ENCODE measurements at regions not wholly inside any gene's neighbourhood (a gene's known extent, or its start where the extent isn't known, plus 50 kb on each side); places are given as distances from the start of the nearest gene placed in this dataset.

DNA sequence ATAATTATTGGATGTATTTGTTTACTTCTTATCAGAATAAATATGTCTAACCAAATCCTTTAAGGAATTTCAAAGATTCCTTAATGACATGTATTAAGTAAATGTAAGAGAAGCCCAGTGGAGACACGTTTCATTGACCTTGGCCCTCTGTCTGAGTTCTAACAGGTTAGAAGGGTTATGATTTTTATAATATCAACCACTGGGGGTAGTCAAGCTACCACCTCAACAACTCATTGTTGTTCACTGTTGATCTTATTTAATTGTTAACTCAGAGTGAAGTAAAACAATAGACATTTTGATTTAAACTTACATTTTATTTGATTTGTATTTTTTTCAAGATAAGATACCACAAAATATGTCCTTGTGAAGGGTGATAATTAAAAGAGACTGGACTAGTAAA, 499.2 kb upstream of the COX7C start:
- Histone ChIP-seq H3K4me3 (replicated peaks in 1 of 3; ENCODE audit: insufficient read depth in 1 of 3, low read depth in 2 of 3, low read length in 3 of 3) (no peak overlapping the region), H4K20me1 (ENCODE audit: insufficient read depth, low read length) (no peaks in the 10 kb centered on the region), H3K9ac (ENCODE audit: insufficient read depth, low read depth, low read length) (no peak overlapping the region), H3K9me3 (ENCODE audit: low read length) (no peaks in the 10 kb centered on the region), H3K27me3 (ENCODE audit: control insufficient read depth in 1 of 2, insufficient read depth in 2 of 2, low read length in 2 of 2) (no peaks in the 10 kb centered on the region), H3K4me1 (ENCODE audit: insufficient read depth, low read length) (no peaks in the 10 kb centered on the region), H3K36me3 (replicated peaks in 1 of 2; ENCODE audit: control insufficient read depth in 1 of 2, insufficient read depth in 2 of 2, low read length in 2 of 2) (no peaks in the 10 kb centered on the region), H3K27ac (ENCODE audit: extremely low read length, insufficient read depth, low read length) (no peak overlapping the region), H3K79me2 (ENCODE audit: insufficient read depth, low read length) (no peaks in the 10 kb centered on the region), H3K4me2 (ENCODE audit: low read depth, low read length) (no peak overlapping the region), H2AFZ (ENCODE audit: low read length) (no peak overlapping the region)
- TF ChIP-seq, protein P1, sequence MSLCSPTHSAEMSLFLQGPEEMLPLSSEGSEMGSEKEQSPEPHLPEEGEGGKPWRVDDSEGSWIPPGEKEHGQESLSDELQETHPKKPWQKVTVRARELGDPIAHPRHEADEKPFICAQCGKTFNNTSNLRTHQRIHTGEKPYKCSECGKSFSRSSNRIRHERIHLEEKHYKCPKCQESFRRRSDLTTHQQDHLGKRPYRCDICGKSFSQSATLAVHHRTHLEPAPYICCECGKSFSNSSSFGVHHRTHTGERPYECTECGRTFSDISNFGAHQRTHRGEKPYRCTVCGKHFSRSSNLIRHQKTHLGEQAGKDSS (CRISPR knock-in tag; IDR thresholded peaks at IDR 0.05; ENCODE audit: borderline replicate concordance, low read depth), result no peak
- TF ChIP-seq MIER2 (CRISPR knock-in tag; IDR thresholded peaks at IDR 0.05) (no peak), NR1H2 (CRISPR knock-in tag; IDR thresholded peaks at IDR 0.05; ENCODE audit: borderline replicate concordance, low read depth) (no peak), HNRNPK (IDR thresholded peaks at IDR 0.05; ENCODE audit: low read depth, low read length, poor library complexity, severe bottlenecking) (no peak), ZNF205 (CRISPR knock-in tag; IDR thresholded peaks at IDR 0.05) (no peak), ZNF768 (CRISPR knock-in tag; IDR thresholded peaks at IDR 0.05) (no peak), ZNF138 (CRISPR knock-in tag; IDR thresholded peaks at IDR 0.05; ENCODE audit: low read depth) (no peak), BCL6 (CRISPR knock-in tag; IDR thresholded peaks at IDR 0.05) (no peak), THYN1 (CRISPR knock-in tag; IDR thresholded peaks at IDR 0.05; ENCODE audit: borderline replicate concordance, low read depth) (no peak), ZFP1 (CRISPR knock-in tag; IDR thresholded peaks at IDR 0.05) (no peak), SIX1 (CRISPR knock-in tag; IDR thresholded peaks at IDR 0.05; ENCODE audit: borderline replicate concordance) (no peak), SRSF4 (IDR thresholded peaks at IDR 0.05; ENCODE audit: low read depth, low read length, poor library complexity, severe bottlenecking) (no peak), ZNF558 (CRISPR knock-in tag; IDR thresholded peaks at IDR 0.05; ENCODE audit: borderline replicate concordance) (no peak), RXRB (CRISPR knock-in tag; IDR thresholded peaks at IDR 0.05; ENCODE audit: borderline replicate concordance) (no peak), ZNF607 (CRISPR knock-in tag; IDR thresholded peaks at IDR 0.05; ENCODE audit: borderline replicate concordance) (no peak), SKI (IDR thresholded peaks at IDR 0.05; ENCODE audit: partially characterized antibody) (no peak)
- TF ChIP-seq, protein P2, sequence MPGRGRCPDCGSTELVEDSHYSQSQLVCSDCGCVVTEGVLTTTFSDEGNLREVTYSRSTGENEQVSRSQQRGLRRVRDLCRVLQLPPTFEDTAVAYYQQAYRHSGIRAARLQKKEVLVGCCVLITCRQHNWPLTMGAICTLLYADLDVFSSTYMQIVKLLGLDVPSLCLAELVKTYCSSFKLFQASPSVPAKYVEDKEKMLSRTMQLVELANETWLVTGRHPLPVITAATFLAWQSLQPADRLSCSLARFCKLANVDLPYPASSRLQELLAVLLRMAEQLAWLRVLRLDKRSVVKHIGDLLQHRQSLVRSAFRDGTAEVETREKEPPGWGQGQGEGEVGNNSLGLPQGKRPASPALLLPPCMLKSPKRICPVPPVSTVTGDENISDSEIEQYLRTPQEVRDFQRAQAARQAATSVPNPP (CRISPR knock-in tag; IDR thresholded peaks at IDR 0.05), result no peak
- TF ChIP-seq, protein P3, sequence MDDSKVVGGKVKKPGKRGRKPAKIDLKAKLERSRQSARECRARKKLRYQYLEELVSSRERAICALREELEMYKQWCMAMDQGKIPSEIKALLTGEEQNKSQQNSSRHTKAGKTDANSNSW (CRISPR knock-in tag; IDR thresholded peaks at IDR 0.05; ENCODE audit: borderline replicate concordance), result no peak
- TF ChIP-seq, protein P4, sequence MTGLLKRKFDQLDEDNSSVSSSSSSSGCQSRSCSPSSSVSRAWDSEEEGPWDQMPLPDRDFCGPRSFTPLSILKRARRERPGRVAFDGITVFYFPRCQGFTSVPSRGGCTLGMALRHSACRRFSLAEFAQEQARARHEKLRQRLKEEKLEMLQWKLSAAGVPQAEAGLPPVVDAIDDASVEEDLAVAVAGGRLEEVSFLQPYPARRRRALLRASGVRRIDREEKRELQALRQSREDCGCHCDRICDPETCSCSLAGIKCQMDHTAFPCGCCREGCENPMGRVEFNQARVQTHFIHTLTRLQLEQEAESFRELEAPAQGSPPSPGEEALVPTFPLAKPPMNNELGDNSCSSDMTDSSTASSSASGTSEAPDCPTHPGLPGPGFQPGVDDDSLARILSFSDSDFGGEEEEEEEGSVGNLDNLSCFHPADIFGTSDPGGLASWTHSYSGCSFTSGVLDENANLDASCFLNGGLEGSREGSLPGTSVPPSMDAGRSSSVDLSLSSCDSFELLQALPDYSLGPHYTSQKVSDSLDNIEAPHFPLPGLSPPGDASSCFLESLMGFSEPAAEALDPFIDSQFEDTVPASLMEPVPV (CRISPR knock-in tag; IDR thresholded peaks at IDR 0.05), result no peak
- TF ChIP-seq, protein P5, sequence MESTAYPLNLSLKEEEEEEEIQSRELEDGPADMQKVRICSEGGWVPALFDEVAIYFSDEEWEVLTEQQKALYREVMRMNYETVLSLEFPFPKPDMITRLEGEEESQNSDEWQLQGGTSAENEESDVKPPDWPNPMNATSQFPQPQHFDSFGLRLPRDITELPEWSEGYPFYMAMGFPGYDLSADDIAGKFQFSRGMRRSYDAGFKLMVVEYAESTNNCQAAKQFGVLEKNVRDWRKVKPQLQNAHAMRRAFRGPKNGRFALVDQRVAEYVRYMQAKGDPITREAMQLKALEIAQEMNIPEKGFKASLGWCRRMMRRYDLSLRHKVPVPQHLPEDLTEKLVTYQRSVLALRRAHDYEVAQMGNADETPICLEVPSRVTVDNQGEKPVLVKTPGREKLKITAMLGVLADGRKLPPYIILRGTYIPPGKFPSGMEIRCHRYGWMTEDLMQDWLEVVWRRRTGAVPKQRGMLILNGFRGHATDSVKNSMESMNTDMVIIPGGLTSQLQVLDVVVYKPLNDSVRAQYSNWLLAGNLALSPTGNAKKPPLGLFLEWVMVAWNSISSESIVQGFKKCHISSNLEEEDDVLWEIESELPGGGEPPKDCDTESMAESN (CRISPR knock-in tag; conservative IDR thresholded peaks at IDR 0.05), result no peak
- DNase-seq (ENCODE audit: low spot score), result peak; percentile 3
- intact Hi-C loops (cut with micrococcal nuclease; ENCODE audit: unreplicated experiment), result no loop called here
- CTCF ChIA-PET (ENCODE audit: low intra/inter-chr PET ratio, low total read pairs), result no interaction called here
- no peak for FAIRE-seq
- peak; percentile 58; the same call in 1 of the 3 replicates for ATAC-seq
- 0% methylated on average over 1 of the region's 1 CpG for WGBS (ENCODE audit: low lambda C conversion rate)
- POLR2A ChIA-PET, result no interaction called here
- in situ Hi-C loops (cut with HindIII; ENCODE audit: extremely low pct_ligation_motif_present, low pct_unique_long_range_greater_than_20kb), result no loop called here
- BruUV-seq (replicated peaks), result no TSS peak

Data from HepG2 (cell line).